ENCODE measurements at regions not wholly inside any gene's neighbourhood (a gene's known extent, or its start where the extent isn't known, plus 50 kb on each side); places are given as distances from the start of the nearest gene placed in this dataset.

GRCh38 chr21:27190601-27191000 is 223.7 kb upstream of the ADAMTS5 start:
- no peaks in the 10 kb centered on the region for H3K4me1 Mint-ChIP-seq
- no peaks in the 10 kb centered on the region for H3K27me3 Mint-ChIP-seq (ENCODE audit: low read depth)
- H3K36me3 Mint-ChIP-seq (ENCODE audit: low read depth) = no peaks in the 10 kb centered on the region
- TF ChIP-seq CTCF (conservative IDR thresholded peaks at IDR 0.05) = no peak
- no peak for DNase-seq (ENCODE audit: low read depth, low spot score)
- H3K4me3 Mint-ChIP-seq = no peak overlapping the region
- H3K9me3 Mint-ChIP-seq = peaks cover 5% of the 10 kb centered on the region
- H3K27ac Mint-ChIP-seq (ENCODE audit: unreplicated experiment) = no peak overlapping the region

- no peak overlapping the region for H3K27ac Mint-ChIP-seq (ENCODE audit: unreplicated experiment)
- no peak for DNase-seq (ENCODE audit: low read depth, low spot score)
- peaks cover 3% of the 10 kb centered on the region for H3K9me3 Mint-ChIP-seq
- TF ChIP-seq CTCF (conservative IDR thresholded peaks at IDR 0.05) = no peak
- no peaks in the 10 kb centered on the region for H3K4me1 Mint-ChIP-seq
- H3K36me3 Mint-ChIP-seq (ENCODE audit: low read depth) = no peaks in the 10 kb centered on the region
- no peaks in the 10 kb centered on the region for H3K27me3 Mint-ChIP-seq (ENCODE audit: low read depth)
- H3K4me3 Mint-ChIP-seq = no peak overlapping the region
Observed at GRCh38 chr21:27189870-27190269, 223.0 kb upstream of the ADAMTS5 start.

GRCh38 chr21:27173053-27173452 is 206.2 kb upstream of the ADAMTS5 start:
- no peaks in the 10 kb centered on the region for H3K36me3 Mint-ChIP-seq (ENCODE audit: low read depth)
- peaks cover 2% of the 10 kb centered on the region for H3K9me3 Mint-ChIP-seq
- no peak overlapping the region for H3K27ac Mint-ChIP-seq (ENCODE audit: unreplicated experiment)
- no peak for DNase-seq (ENCODE audit: low read depth, low spot score)
- TF ChIP-seq CTCF (conservative IDR thresholded peaks at IDR 0.05) = no peak
- no peak overlapping the region for H3K4me3 Mint-ChIP-seq
- H3K27me3 Mint-ChIP-seq (ENCODE audit: low read depth) = no peaks in the 10 kb centered on the region
- H3K4me1 Mint-ChIP-seq = no peaks in the 10 kb centered on the region

- Mint-ChIP-seq H3K4me1 (no peaks in the 10 kb centered on the region), H3K4me3 (no peak overlapping the region), H3K9me3 (peaks cover 2% of the 10 kb centered on the region), H3K27ac (ENCODE audit: unreplicated experiment) (no peak overlapping the region), H3K27me3 (ENCODE audit: low read depth) (no peaks in the 10 kb centered on the region), H3K36me3 (ENCODE audit: low read depth) (no peaks in the 10 kb centered on the region)
- no peak for TF ChIP-seq CTCF (conservative IDR thresholded peaks at IDR 0.05)
- DNase-seq (ENCODE audit: low read depth, low spot score) = no peak
Observed at GRCh38 chr21:27171707-27172106, 204.8 kb upstream of the ADAMTS5 start.

- Mint-ChIP-seq H3K27me3 (ENCODE audit: low read depth) (no peaks in the 10 kb centered on the region), H3K4me3 (no peak overlapping the region), H3K4me1 (no peaks in the 10 kb centered on the region), H3K27ac (ENCODE audit: unreplicated experiment) (no peak overlapping the region), H3K36me3 (ENCODE audit: low read depth) (no peaks in the 10 kb centered on the region), H3K9me3 (peaks cover 3% of the 10 kb centered on the region)
- no peak for DNase-seq (ENCODE audit: low read depth, low spot score)
- TF ChIP-seq CTCF (conservative IDR thresholded peaks at IDR 0.05) = no peak
Observed at GRCh38 chr21:27168084-27168483, 201.2 kb upstream of the ADAMTS5 start.

Data from neural crest cell (in vitro differentiated cells).